ENCODE measurements at regions not wholly inside any gene's neighbourhood (a gene's known extent, or its start where the extent isn't known, plus 50 kb on each side); places are given as distances from the start of the nearest gene placed in this dataset.
"Not testable (repeated sequence)": the region's sequence is repeated elsewhere in the genome, so short reads cannot be mapped to it uniquely, and the experiment has no call there.

DNA sequence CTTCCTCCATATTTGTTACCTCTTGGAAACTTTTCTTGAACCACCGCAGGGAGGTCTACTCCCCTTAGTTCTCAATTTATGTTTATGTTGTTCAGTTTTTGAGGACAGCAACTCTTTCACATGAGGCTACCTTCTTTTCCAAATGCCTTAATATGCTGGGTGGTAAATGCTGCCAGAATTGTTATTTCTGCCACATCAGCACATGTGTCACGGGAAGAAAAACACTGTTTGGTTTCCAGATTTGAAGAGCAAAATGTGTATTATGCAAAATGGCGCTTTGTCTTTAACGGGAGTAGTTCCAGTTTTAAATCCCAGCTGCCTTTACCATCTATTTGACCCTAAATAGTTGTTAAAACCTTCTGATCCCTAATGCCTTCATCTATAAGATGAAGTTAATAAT, 606.2 kb upstream of the TBL1XR1 start:
- DNase-seq, result no peak

DNA sequence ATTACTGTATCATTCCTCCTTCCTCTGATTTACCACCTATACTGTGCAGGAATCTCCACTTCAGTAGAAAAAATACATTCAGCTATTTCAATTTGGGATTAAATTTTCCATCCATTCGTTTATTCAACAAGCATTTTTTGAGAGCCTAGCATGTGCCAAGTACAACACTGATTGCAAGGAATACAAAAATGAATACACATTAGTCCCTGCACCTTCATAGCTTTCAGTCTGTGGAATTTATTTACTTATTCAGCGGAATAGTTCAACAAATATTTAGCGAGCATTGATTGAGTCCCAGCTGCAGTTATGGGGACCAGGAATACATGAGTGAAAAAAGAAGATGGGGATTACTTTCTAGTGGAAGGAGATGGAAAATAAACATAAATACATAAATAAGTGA, 606.8 kb upstream of the TBL1XR1 start:
- DNase-seq, result no peak

GRCh38 chr3:177804646-177805045, 607.4 kb upstream of the TBL1XR1 start:
- no peak for DNase-seq

- no peak for DNase-seq
Measured at GRCh38 chr3:177807150-177807875, 610.0 kb upstream of the TBL1XR1 start.

DNA sequence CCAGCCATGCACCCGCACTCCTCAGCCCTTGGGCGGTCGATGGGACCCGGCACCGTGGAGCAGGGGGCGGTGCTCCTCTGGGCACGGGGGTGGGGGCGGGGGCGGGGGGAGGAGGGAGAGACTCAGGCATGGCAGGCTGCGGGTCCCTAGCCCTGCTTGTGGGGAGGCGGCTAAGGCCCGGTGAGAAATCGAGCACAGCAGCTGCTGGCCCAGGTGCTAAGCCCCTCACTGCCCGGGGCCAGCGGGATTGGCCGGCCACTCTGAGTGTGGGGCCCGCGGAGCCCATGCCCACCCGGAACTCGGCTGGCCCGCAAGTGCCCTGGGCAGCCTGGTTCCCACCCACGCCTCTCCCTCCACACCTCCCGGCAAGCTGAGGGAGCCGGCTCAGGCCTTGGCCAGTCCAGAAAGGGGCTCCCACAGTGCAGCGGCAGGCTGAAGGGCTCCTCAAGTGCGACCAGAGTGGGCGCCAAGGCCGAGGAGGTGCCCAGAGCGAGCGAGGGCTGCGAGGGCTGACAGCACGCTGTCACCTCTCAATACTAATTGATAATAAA, 611.7 kb upstream of the TBL1XR1 start:
- not testable (repeated sequence) for DNase-seq

GRCh38 chr3:177810162-177810623, 612.9 kb upstream of the TBL1XR1 start:
- DNase-seq, result peak; percentile 28

- no peak for DNase-seq
Measured at GRCh38 chr3:177811112-177811511, 613.8 kb upstream of the TBL1XR1 start.

DNA sequence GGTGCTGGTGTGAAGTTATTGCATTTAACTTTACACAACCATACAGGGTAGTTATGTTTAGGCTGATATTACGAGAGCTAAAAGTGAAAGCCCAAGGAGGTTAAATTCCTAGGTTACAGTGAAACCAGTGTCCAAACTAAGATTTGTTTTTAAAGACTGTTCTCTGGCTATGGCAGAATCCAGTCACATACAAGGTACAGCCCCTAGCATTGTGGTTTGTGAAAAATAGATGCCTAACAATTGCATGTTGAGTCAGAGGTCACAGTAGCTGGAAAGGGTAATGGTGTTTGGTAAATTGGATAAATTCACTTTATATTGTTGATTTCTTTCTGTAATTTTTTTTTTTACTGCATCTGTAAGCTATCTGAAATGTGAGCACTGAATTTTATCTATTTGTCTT, 614.6 kb upstream of the TBL1XR1 start:
- DNase-seq, result no peak

- no peak for DNase-seq
Measured at GRCh38 chr3:177812492-177812891, 615.2 kb upstream of the TBL1XR1 start.

GRCh38 chr3:177813322-177813721, 616.0 kb upstream of the TBL1XR1 start:
- DNase-seq, result no peak

GRCh38 chr3:177816667-177817208, 619.5 kb upstream of the TBL1XR1 start:
- DNase-seq, result no peak

- no peak for DNase-seq
Measured at GRCh38 chr3:177817751-177818150, 620.5 kb upstream of the TBL1XR1 start.

DNA sequence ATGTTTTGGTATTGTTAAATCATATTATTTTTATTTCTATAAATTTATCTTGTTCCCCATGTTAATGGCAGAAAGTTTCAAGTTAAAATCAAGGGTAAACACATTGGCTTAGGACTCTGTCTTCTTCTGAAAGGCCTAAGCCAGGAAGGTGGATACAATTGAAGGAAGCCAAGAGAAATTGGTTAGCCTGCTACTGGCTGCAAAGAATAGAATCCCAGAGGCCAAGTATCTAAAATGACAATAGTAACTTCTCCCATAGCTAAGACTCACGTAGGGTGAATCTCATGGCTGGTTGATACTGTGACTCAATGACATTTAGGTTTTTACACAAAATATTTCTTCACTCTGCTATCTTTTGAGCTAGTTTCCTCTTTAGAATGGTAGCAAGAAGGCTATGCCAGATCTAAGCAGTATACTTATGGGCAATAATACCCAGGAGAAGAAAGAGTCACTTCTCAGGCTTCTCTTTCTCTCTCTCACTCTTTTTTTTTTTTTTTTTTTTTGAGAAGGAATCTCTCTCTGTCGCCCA, 621.5 kb upstream of the TBL1XR1 start:
- no peak for DNase-seq

- DNase-seq, result no peak
Measured at GRCh38 chr3:177820683-177821316, 623.5 kb upstream of the TBL1XR1 start.

- no peak for DNase-seq
Measured at GRCh38 chr3:177822681-177823096, 625.4 kb upstream of the TBL1XR1 start.

- DNase-seq, result no peak
Measured at GRCh38 chr3:177823701-177824189, 626.5 kb upstream of the TBL1XR1 start.

DNA sequence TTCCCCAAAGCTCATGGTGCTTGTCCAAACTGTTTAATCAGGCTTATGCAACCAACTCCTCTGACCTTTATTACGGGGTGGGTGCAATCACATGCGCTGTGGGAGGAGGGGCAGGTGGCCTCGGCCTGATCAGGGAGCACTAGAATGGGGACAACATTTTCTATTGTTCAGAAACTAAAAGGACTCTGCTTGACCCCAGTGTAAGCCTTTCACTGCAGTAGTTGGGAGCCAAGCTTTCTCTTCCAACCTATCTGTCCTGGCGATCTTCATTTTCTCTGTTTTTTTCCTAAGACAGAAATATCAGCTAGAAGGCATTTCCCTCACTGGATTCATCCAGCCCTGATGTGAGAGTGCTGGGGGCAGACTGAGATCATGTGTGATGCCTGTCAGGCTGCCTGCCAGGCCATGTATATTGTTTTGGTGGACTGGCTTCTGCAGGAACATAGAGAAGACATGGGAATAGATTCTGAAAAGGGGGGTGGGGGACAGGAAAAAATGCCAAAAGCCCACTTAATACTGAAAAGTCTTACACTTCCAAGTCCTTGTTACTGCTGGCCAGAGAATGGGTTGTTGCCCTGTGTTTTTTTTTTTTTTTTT, 627.0 kb upstream of the TBL1XR1 start:
- DNase-seq, result no peak

- DNase-seq, result no peak
Measured at GRCh38 chr3:177824841-177825240, 627.6 kb upstream of the TBL1XR1 start.

- no peak for DNase-seq
Measured at GRCh38 chr3:177826253-177826652, 629.0 kb upstream of the TBL1XR1 start.

- no peak for DNase-seq
Measured at GRCh38 chr3:177827511-177828207, 630.4 kb upstream of the TBL1XR1 start.

DNA sequence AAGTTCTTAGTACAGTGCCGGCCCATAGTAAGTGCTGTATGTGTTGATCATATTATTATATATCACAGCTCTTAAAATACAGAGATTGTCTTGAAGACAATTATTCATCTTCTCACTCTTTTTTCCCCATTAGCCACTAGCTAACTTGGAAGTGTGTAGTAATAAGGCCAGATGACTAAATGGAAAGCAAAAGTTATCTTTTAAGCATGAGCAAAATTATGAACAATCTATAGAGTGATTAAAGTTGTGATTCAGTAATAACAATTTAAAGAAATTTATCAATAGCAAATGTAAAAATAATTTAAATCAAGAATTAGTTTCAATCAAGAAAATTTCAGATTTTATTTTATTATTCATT, 630.9 kb upstream of the TBL1XR1 start:
- DNase-seq, result no peak

DNA sequence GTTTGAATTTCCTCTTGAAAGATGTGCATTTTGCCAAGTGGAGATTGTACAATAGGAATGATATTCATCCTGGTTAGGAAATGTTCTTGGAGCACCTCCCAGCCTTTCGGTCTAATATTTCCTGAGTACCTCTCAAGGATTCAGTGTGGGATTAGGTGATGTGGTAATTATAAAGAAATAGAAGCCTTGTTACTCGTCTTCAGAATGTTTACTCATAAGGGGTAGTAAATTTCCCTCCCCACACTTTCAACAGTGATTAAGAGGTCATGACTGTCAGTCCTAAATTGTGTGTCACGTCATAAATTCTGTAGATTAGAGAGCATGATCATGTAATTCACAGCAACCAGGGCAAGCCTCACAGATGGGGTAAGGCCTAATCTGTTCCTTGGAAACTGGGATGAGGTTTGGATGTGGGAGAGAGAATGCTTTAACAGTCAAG, 633.1 kb upstream of the TBL1XR1 start:
- no peak for DNase-seq

DNA sequence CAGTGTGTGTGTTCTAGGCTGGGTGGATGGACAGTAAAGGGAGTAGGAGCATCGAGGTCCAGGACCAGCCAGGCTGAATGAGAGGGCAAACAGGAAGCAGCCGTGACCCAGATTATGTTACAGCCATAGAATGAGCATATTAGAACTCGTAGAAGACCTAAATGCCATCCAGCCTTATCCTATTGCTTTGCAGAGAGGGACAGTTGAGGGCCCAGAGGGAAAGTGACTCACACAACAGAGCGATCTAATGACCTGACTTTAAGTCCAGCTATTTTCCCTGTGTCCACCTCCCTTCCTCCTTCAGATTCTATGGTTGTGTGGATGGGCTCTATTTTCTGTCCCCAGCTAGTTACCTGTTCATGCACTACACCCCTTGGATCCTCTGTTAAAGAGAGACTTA, 634.1 kb upstream of the TBL1XR1 start:
- no peak for DNase-seq
